ENCODE measurements at regions not wholly inside any gene's neighbourhood (a gene's known extent, or its start where the extent isn't known, plus 50 kb on each side); places are given as distances from the start of the nearest gene placed in this dataset.

- TF ChIP-seq NR1H2 (CRISPR knock-in tag; IDR thresholded peaks at IDR 0.05) (no peak), AFF4 (CRISPR knock-in tag; IDR thresholded peaks at IDR 0.05; ENCODE audit: borderline replicate concordance) (no peak), FOXP4 (CRISPR knock-in tag; IDR thresholded peaks at IDR 0.05) (no peak), CTCF (IDR thresholded peaks at IDR 0.05) (no peak), NFYB (CRISPR knock-in tag; conservative IDR thresholded peaks at IDR 0.05; ENCODE audit: low read depth) (no peak), CBFB (CRISPR knock-in tag; IDR thresholded peaks at IDR 0.05; ENCODE audit: low read depth) (no peak), ZNF232 (CRISPR knock-in tag; IDR thresholded peaks at IDR 0.05) (no peak), SMAD3 (CRISPR knock-in tag; IDR thresholded peaks at IDR 0.05; ENCODE audit: borderline replicate concordance) (no peak), ZNF121 (CRISPR knock-in tag; IDR thresholded peaks at IDR 0.05) (no peak), FOXK1 (CRISPR knock-in tag; IDR thresholded peaks at IDR 0.05) (no peak)
Observed at GRCh38 chr20:50305636-50306477, 115.2 kb downstream of the CEBPB start.

All from WTC11 (cell line).